Epithelial cell of proximal tubule (primary cell): ENCODE measurements at regions not wholly inside any gene's neighbourhood (a gene's known extent, or its start where the extent isn't known, plus 50 kb on each side); places are given as distances from the start of the nearest gene placed in this dataset.

Experiments used
- DNase-seq: peaks from one replicate; pipeline ENCODE4 v3.0.0-alpha.2; 2011; ENCODE audit warnings: low read depth
- H3K4me3 ChIP-seq: 2 replicates; pipeline ENCODE4 v1.5.1; 2011; ENCODE audit warnings: low read depth, mild to moderate bottlenecking, low read length
- TF ChIP-seq, protein P1 (sequence below): conservative IDR thresholded peaks from 2 replicates; pipeline ENCODE4 v1.5.1; 2012; ENCODE audit warnings: low read depth, mild to moderate bottlenecking, low read length

GRCh38 chr16:5835876-5836275, 738.3 kb upstream of the EEF2KMT start:
- no peak overlapping the region for H3K4me3 ChIP-seq
- DNase-seq = no peak
- TF ChIP-seq, protein P1, sequence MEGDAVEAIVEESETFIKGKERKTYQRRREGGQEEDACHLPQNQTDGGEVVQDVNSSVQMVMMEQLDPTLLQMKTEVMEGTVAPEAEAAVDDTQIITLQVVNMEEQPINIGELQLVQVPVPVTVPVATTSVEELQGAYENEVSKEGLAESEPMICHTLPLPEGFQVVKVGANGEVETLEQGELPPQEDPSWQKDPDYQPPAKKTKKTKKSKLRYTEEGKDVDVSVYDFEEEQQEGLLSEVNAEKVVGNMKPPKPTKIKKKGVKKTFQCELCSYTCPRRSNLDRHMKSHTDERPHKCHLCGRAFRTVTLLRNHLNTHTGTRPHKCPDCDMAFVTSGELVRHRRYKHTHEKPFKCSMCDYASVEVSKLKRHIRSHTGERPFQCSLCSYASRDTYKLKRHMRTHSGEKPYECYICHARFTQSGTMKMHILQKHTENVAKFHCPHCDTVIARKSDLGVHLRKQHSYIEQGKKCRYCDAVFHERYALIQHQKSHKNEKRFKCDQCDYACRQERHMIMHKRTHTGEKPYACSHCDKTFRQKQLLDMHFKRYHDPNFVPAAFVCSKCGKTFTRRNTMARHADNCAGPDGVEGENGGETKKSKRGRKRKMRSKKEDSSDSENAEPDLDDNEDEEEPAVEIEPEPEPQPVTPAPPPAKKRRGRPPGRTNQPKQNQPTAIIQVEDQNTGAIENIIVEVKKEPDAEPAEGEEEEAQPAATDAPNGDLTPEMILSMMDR = no peak

GRCh38 chr16:5826332-5826731, 728.7 kb upstream of the EEF2KMT start:
- TF ChIP-seq, protein P1 = no peak
- no peak overlapping the region for H3K4me3 ChIP-seq
- DNase-seq = no peak

DNA sequence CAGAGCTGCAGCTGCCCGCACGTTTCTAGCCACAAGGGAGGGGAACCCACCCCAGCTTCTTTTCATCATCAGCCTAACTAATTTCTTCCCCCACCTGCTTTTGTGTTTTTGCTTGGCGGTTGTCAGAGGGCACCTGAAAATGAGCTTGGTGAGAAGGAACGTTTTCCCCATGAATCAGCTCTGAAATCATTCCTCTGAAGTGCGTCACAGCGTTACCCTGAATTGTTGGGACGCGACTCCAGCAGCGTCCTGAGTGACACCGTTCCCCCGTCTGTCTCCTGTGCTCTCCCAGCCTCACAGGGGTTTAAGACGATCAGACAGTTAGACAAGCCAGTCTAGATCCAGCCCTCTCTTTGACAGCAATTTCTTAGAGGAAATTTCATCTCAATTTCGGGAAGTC, 722.9 kb upstream of the EEF2KMT start:
- no peak for DNase-seq

DNA sequence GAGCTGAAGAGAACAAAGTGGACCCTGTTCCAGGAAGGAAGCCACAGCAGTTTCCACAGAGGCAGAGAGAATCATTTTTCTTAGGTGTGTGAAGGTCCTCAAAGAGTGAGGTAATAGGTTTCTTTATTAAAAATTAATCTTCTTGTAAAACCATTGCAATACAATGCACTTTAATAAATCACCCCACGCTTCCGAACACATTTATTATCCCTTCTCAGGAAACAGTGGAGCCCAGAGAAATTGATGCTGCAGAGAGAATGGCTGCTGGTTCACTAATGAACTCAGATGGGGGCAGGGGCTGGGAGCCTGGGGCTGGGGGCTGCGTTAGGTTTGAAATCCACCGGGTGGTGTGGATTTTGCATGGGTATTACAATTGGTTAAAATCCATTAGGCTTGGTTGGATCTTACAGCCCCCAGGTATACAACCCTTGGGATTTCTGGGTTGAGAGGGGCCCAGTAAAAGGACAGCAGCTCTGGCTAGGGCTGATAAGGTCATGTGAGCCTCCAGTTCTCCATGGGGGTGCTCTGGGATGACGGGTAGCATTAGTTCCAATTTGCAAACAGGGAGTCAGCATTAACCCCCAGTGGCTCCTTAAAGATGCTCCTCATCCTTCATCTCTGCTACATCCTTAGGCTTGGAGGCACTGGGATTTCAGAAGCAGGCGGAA, 718.1 kb upstream of the EEF2KMT start:
- no peak for DNase-seq
- TF ChIP-seq, protein P1 = no peak

More for the DNA sequence above, 722.9 kb upstream of the EEF2KMT start:
- TF ChIP-seq, protein P1 = no peak
- H3K4me3 ChIP-seq = no peak overlapping the region

GRCh38 chr16:5801396-5801795, 703.8 kb upstream of the EEF2KMT start:
- H3K4me3 ChIP-seq = no peak overlapping the region
- DNase-seq = no peak
- TF ChIP-seq, protein P1 = no peak

More for the DNA sequence above, 718.1 kb upstream of the EEF2KMT start:
- H3K4me3 ChIP-seq = no peak overlapping the region

DNA sequence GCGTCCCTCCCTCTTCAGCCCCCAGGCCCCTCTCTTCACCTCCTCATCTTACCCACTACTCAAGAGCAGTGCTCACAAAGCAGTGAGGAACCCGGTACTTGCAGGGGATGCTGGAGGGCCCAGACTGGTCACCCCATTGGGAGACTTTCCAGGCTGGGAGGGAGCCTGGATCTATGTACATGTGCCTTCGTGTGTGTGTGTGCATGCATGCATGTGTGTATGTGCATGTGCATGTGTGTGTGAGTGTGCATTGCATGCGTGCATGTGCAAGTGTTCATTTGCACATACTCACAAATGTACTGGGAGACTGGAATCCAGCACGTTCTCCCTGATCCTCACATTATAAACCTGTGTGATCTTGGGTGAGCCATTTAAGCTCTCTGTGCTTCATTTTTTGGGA, 696.0 kb upstream of the EEF2KMT start:
- TF ChIP-seq, protein P1 = no peak
- no peak overlapping the region for H3K4me3 ChIP-seq
- DNase-seq = no peak

GRCh38 chr16:5791011-5791657, 693.5 kb upstream of the EEF2KMT start:
- DNase-seq = no peak
- TF ChIP-seq, protein P1 = no peak
- H3K4me3 ChIP-seq = no peak overlapping the region
